CD4-positive, alpha-beta T cell (primary cell): ENCODE measurements at regions not wholly inside any gene's neighbourhood (a gene's known extent, or its start where the extent isn't known, plus 50 kb on each side); places are given as distances from the start of the nearest gene placed in this dataset.

ENCODE experiments used
- ATAC-seq: fragments of 200-7000 bp; cut with Tn5 transposase; one replicate; pipeline ENCODE4 v1.10.0; 2022; ENCODE audit warnings: mild to moderate bottlenecking; ENCODE audit not compliant: poor library complexity
- CTCF ChIA-PET: fragments of 350-600 bp; sonication (Branson Sonifier 250); formaldehyde crosslinking; loops from one replicate; lab custom pipeline; 2021; ENCODE audit warnings: antibody characterized with exemption, inconsistent platforms; lab: Charles Lee
- POLR2A ChIA-PET: fragments of 350-600 bp; sonication (Branson Sonifier 250); formaldehyde crosslinking; loops from one replicate; lab custom pipeline; 2021; ENCODE audit warnings: antibody characterized with exemption, inconsistent platforms; lab: Charles Lee
- DNase-seq, 14 experiments: peaks; one replicate each; pipeline ENCODE4 v3.0.0-alpha.2; 2013 to 2020; ENCODE audit warnings: mixed read lengths in 2 of 14
- H3K27ac ChIP-seq, 2 donors: one replicate each; pipeline versions ENCODE4 v1.5.1 to v1.7.0; 2013; ENCODE audit warnings: low read length in 2 of 2, low read depth in 1 of 2, mild to moderate bottlenecking in 1 of 2
- H3K27me3 ChIP-seq, 2 experiments: 1 replicate in 1 of 2; 2 replicates in 1 of 2; pipeline versions ENCODE4 v1.6.1 to v1.7.0; 2013; ENCODE audit warnings: low read length in 2 of 2, control low read depth in 1 of 2, mild to moderate bottlenecking in 1 of 2, moderate library complexity in 1 of 2; ENCODE audit not compliant: insufficient read depth in 2 of 2, control insufficient read depth in 1 of 2
- H3K36me3 ChIP-seq: one replicate; pipeline ENCODE4 v1.6.1; 2013; ENCODE audit warnings: low read length, control low read depth; ENCODE audit not compliant: insufficient read depth
- H3K4me1 ChIP-seq: one replicate; pipeline ENCODE4 v1.6.1; 2013; ENCODE audit warnings: low read length, control low read depth; ENCODE audit not compliant: insufficient read depth
- H3K4me3 ChIP-seq: one replicate; pipeline ENCODE4 v1.5.1; 2013; ENCODE audit warnings: mild to moderate bottlenecking, low read length, moderate library complexity
- H3K9me3 ChIP-seq, 2 experiments: 1 replicate in 1 of 2; 2 replicates in 1 of 2; pipeline versions ENCODE4 v1.6.1 to v1.7.0; 2013; ENCODE audit warnings: low read length in 2 of 2, mild to moderate bottlenecking in 2 of 2, control low read depth in 1 of 2, moderate library complexity in 1 of 2; ENCODE audit not compliant: control insufficient read depth in 1 of 2, insufficient read depth in 1 of 2
- H3K27ac Mint-ChIP-seq: one replicate; pipeline ENCODE4 v1.8.0; 2020; ENCODE audit warnings: mixed read lengths
- H3K27me3 Mint-ChIP-seq: one replicate; pipeline ENCODE4 v1.8.0; 2021; ENCODE audit warnings: mixed read lengths
- H3K36me3 Mint-ChIP-seq: one replicate; pipeline ENCODE4 v1.8.0; 2021; ENCODE audit warnings: low read depth, mixed read lengths
- H3K4me1 Mint-ChIP-seq: one replicate; pipeline ENCODE4 v1.8.0; 2021; ENCODE audit warnings: low read depth, mixed read lengths
- H3K4me3 Mint-ChIP-seq: one replicate; pipeline ENCODE4 v1.8.0; 2020; ENCODE audit warnings: mild to moderate bottlenecking, mixed read lengths
- H3K9me3 Mint-ChIP-seq: one replicate; pipeline ENCODE4 v1.8.0; 2020; ENCODE audit warnings: mixed read lengths
- CTCF ChIP-seq: fragments of 200-600 bp; IDR thresholded peaks from one replicate; pipeline ENCODE4 v1.8.0; 2022; ENCODE audit warnings: antibody characterized with exemption, mild to moderate bottlenecking
- intact Hi-C, 2 experiments: fragments of 100-400 bp; cut with DNase I in 1 of 2; cut with micrococcal nuclease in 1 of 2; formaldehyde crosslinking; loops; one replicate each; pipeline versions ENCODE4 v1.15.1 to v1.9.0; 2023 to 2025; cut with DNase I, micrococcal nuclease

DNA sequence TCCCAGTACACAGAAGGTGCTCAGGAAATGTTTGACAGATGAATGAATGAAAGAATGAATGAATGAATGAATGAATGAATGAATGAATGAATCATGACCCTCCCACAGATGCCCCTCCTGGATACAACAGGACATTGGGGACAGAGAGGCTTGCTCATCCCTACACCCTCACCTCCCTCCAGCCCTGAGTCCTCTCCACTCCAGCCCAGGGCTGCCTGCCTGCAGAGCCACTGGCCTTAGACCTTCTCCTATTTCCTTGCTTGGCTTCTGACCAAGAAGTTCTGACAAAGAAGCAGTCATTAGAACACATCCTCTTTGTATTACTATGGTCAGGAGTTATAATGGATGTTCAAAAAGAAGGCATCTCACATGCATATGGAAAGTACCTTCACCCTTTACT is 240.7 kb upstream of the DAPK1 start:
- TF ChIP-seq CTCF = no peak
- ATAC-seq (no peak), DNase-seq (no peak)
- H3K9me3 Mint-ChIP-seq = no peaks in the 10 kb centered on the region
- no peaks in the 10 kb centered on the region for H3K36me3 Mint-ChIP-seq
- H3K4me1 ChIP-seq = no peaks in the 10 kb centered on the region
- POLR2A ChIA-PET = no interaction called here
- CTCF ChIA-PET = no interaction called here
- H3K4me3 ChIP-seq = no peak overlapping the region
- no peaks in the 10 kb centered on the region for H3K4me1 Mint-ChIP-seq
- no peak overlapping the region for H3K27ac ChIP-seq
- no peaks in the 10 kb centered on the region for H3K27me3 ChIP-seq
- peaks cover 0 to 3% of the 10 kb centered on the region in 2 experiments for H3K9me3 ChIP-seq
- peaks cover 9% of the 10 kb centered on the region for H3K27me3 Mint-ChIP-seq
- H3K36me3 ChIP-seq = no peaks in the 10 kb centered on the region
- no peak overlapping the region for H3K4me3 Mint-ChIP-seq
- intact Hi-C loops = no loop called here
- H3K27ac Mint-ChIP-seq = no peak overlapping the region

- TF ChIP-seq CTCF = no peak
- H3K27ac ChIP-seq = no peak overlapping the region
- no peak for ATAC-seq
- intact Hi-C loops = no loop called here
- ChIA-PET POLR2A (no interaction called here), CTCF (no interaction called here)
- no peak overlapping the region for H3K4me3 ChIP-seq
- H3K9me3 ChIP-seq = peaks cover 0 to 9% of the 10 kb centered on the region in 2 experiments
- Mint-ChIP-seq H3K27ac (no peak overlapping the region), H3K9me3 (no peaks in the 10 kb centered on the region), H3K27me3 (peaks cover 9% of the 10 kb centered on the region), H3K4me1 (no peaks in the 10 kb centered on the region), H3K4me3 (no peak overlapping the region), H3K36me3 (no peaks in the 10 kb centered on the region)
- no peaks in the 10 kb centered on the region for H3K27me3 ChIP-seq
- no peaks in the 10 kb centered on the region for H3K4me1 ChIP-seq
- H3K36me3 ChIP-seq = no peaks in the 10 kb centered on the region
- DNase-seq = no peak
Measured at GRCh38 chr9:87259543-87260518, 237.8 kb upstream of the DAPK1 start.

GRCh38 chr9:87263291-87263690 is 234.4 kb upstream of the DAPK1 start:
- H3K27me3 ChIP-seq = no peaks in the 10 kb centered on the region
- H3K27ac ChIP-seq = no peak overlapping the region
- no peak overlapping the region for H3K4me3 ChIP-seq
- Mint-ChIP-seq H3K9me3 (no peaks in the 10 kb centered on the region), H3K27me3 (peaks cover 9% of the 10 kb centered on the region), H3K4me3 (no peak overlapping the region), H3K4me1 (no peaks in the 10 kb centered on the region), H3K36me3 (no peaks in the 10 kb centered on the region), H3K27ac (no peak overlapping the region)
- no peak for ATAC-seq
- H3K9me3 ChIP-seq = peaks cover 0 to 9% of the 10 kb centered on the region in 2 experiments
- intact Hi-C loops = no loop called here
- no peak for TF ChIP-seq CTCF
- no peaks in the 10 kb centered on the region for H3K36me3 ChIP-seq
- no peaks in the 10 kb centered on the region for H3K4me1 ChIP-seq
- DNase-seq = no peak
- ChIA-PET CTCF (no interaction called here), POLR2A (no interaction called here)
